ENCODE measurements at regions not wholly inside any gene's neighbourhood (a gene's known extent, or its start where the extent isn't known, plus 50 kb on each side); places are given as distances from the start of the nearest gene placed in this dataset.

GRCh38 chr5:153342487-153342886 lies 148.0 kb upstream of the GRIA1 start:
- Histone ChIP-seq H3K4me3 (ENCODE audit: low read depth, low read length) (no peak overlapping the region), H3K27ac (ENCODE audit: low read depth, low read length) (no peak overlapping the region), H3K9me3 (ENCODE audit: control insufficient read depth, insufficient read depth, low read length) (no peaks in the 10 kb centered on the region), H3K27me3 (ENCODE audit: control insufficient read depth, insufficient read depth, low read length) (no peaks in the 10 kb centered on the region)
- TF ChIP-seq CTCF (IDR thresholded peaks at IDR 0.05; ENCODE audit: low read depth, low read length): no peak
- ChIA-PET CTCF (no interaction called here), POLR2A (no interaction called here)
- DNase-seq (ENCODE audit: low read depth, low spot score): no peak

GRCh38 chr5:153347611-153348010 lies 142.9 kb upstream of the GRIA1 start:
- DNase-seq (ENCODE audit: low read depth, low spot score): no peak
- ChIA-PET CTCF (no interaction called here), POLR2A (no interaction called here)
- no peaks in the 10 kb centered on the region for H3K9me3 ChIP-seq (ENCODE audit: control insufficient read depth, insufficient read depth, low read length)
- no peak for TF ChIP-seq CTCF (IDR thresholded peaks at IDR 0.05; ENCODE audit: low read depth, low read length)
- H3K27me3 ChIP-seq (ENCODE audit: control insufficient read depth, insufficient read depth, low read length): no peaks in the 10 kb centered on the region
- no peak overlapping the region for H3K27ac ChIP-seq (ENCODE audit: low read depth, low read length)
- H3K4me3 ChIP-seq (ENCODE audit: low read depth, low read length): no peak overlapping the region

- Histone ChIP-seq H3K9me3 (ENCODE audit: control insufficient read depth, insufficient read depth, low read length) (no peaks in the 10 kb centered on the region), H3K27ac (ENCODE audit: low read depth, low read length) (no peak overlapping the region), H3K27me3 (ENCODE audit: control insufficient read depth, insufficient read depth, low read length) (no peaks in the 10 kb centered on the region), H3K4me3 (ENCODE audit: low read depth, low read length) (no peak overlapping the region)
- ChIA-PET CTCF (no interaction called here), POLR2A (no interaction called here)
- DNase-seq (ENCODE audit: low read depth, low spot score): no peak
- no peak for TF ChIP-seq CTCF (IDR thresholded peaks at IDR 0.05; ENCODE audit: low read depth, low read length)
Measured at GRCh38 chr5:153350175-153350883, 140.1 kb upstream of the GRIA1 start.

GRCh38 chr5:153352685-153353219 lies 137.7 kb upstream of the GRIA1 start:
- ChIA-PET POLR2A (no interaction called here), CTCF (no interaction called here)
- no peak overlapping the region for H3K4me3 ChIP-seq (ENCODE audit: low read depth, low read length)
- H3K27ac ChIP-seq (ENCODE audit: low read depth, low read length): no peak overlapping the region
- DNase-seq (ENCODE audit: low read depth, low spot score): no peak
- no peaks in the 10 kb centered on the region for H3K9me3 ChIP-seq (ENCODE audit: control insufficient read depth, insufficient read depth, low read length)
- H3K27me3 ChIP-seq (ENCODE audit: control insufficient read depth, insufficient read depth, low read length): no peaks in the 10 kb centered on the region
- TF ChIP-seq CTCF (IDR thresholded peaks at IDR 0.05; ENCODE audit: low read depth, low read length): no peak

GRCh38 chr5:153357493-153358112 lies 132.9 kb upstream of the GRIA1 start:
- no peak for TF ChIP-seq CTCF (IDR thresholded peaks at IDR 0.05; ENCODE audit: low read depth, low read length)
- CTCF ChIA-PET: no interaction called here
- POLR2A ChIA-PET: no interaction called here
- H3K27ac ChIP-seq (ENCODE audit: low read depth, low read length): no peak overlapping the region
- no peaks in the 10 kb centered on the region for H3K9me3 ChIP-seq (ENCODE audit: control insufficient read depth, insufficient read depth, low read length)
- no peaks in the 10 kb centered on the region for H3K27me3 ChIP-seq (ENCODE audit: control insufficient read depth, insufficient read depth, low read length)
- H3K4me3 ChIP-seq (ENCODE audit: low read depth, low read length): no peak overlapping the region
- no peak for DNase-seq (ENCODE audit: low read depth, low spot score)
